Calu3 (cell line): ENCODE measurements at regions not wholly inside any gene's neighbourhood (a gene's known extent, or its start where the extent isn't known, plus 50 kb on each side); places are given as distances from the start of the nearest gene placed in this dataset.

Experiments used
- BruUV-seq: library from RNA; stranded (reverse); fragments of 400-500 nt; replicated peaks from 2 replicates; lab custom pipeline; 2021; lab: Mats Ljungman, UMichigan
- CTCF ChIA-PET: fragments of 300-600 bp; sonication (Branson Sonifier 250); formaldehyde crosslinking; loops from one replicate; lab custom pipeline; 2022; ENCODE audit warnings: antibody characterized with exemption; lab: Charles Lee
- DNase-seq: peaks from one replicate; pipeline ENCODE4 v3.0.0; 2022
- H3K27ac Mint-ChIP-seq: one replicate; pipeline ENCODE4 v1.8.0; 2022; ENCODE audit warnings: mixed read lengths; ENCODE audit not compliant: unreplicated experiment
- H3K27me3 Mint-ChIP-seq: one replicate; pipeline ENCODE4 v1.8.0; 2022; ENCODE audit warnings: mixed read lengths; ENCODE audit not compliant: unreplicated experiment
- H3K36me3 Mint-ChIP-seq: one replicate; pipeline ENCODE4 v1.8.0; 2022; ENCODE audit warnings: mild to moderate bottlenecking, moderate library complexity, mixed read lengths; ENCODE audit not compliant: insufficient read depth, unreplicated experiment
- H3K4me1 Mint-ChIP-seq: one replicate; pipeline ENCODE4 v1.8.0; 2022; ENCODE audit warnings: mild to moderate bottlenecking, low read depth, mixed read lengths; ENCODE audit not compliant: unreplicated experiment
- H3K4me3 Mint-ChIP-seq: one replicate; pipeline ENCODE4 v1.8.0; 2022; ENCODE audit warnings: mild to moderate bottlenecking, low read depth, moderate library complexity, mixed read lengths; ENCODE audit not compliant: unreplicated experiment
- H3K9me3 Mint-ChIP-seq: one replicate; pipeline ENCODE4 v1.8.0; 2022; ENCODE audit warnings: low read depth, mixed read lengths; ENCODE audit not compliant: unreplicated experiment
- CTCF ChIP-seq: fragments of 200-600 bp; IDR thresholded peaks from one replicate; pipeline ENCODE4 v1.8.0; 2022; ENCODE audit warnings: antibody characterized with exemption; ENCODE audit not compliant: unreplicated experiment
- intact Hi-C: fragments of 100-400 bp; cut with micrococcal nuclease; formaldehyde crosslinking; loops from one replicate; pipeline ENCODE4 v1.10.0; 2022; ENCODE audit not compliant: unreplicated experiment

GRCh38 chr10:58897236-58897635 lies 279.2 kb upstream of the PHYHIPL start:
- BruUV-seq = no TSS peak
- Mint-ChIP-seq H3K9me3 (peaks cover 4% of the 10 kb centered on the region), H3K36me3 (no peaks in the 10 kb centered on the region), H3K27ac (no peak overlapping the region), H3K4me1 (peaks cover 8% of the 10 kb centered on the region), H3K27me3 (peaks cover under 1% of the 10 kb centered on the region), H3K4me3 (no peak overlapping the region)
- no peak for TF ChIP-seq CTCF
- CTCF ChIA-PET = interaction anchor here (0.7 kb wide), 1 partner anchor 50 kb away, joined by 3 read pairs; no protein-coding TSS in a partner anchor
- DNase-seq = no peak
- intact Hi-C loops = no loop called here

GRCh38 chr10:58897708-58898107 lies 278.7 kb upstream of the PHYHIPL start:
- DNase-seq = no peak
- TF ChIP-seq CTCF = no peak
- intact Hi-C loops = no loop called here
- CTCF ChIA-PET = no interaction called here
- Mint-ChIP-seq H3K27ac (no peak overlapping the region), H3K27me3 (no peaks in the 10 kb centered on the region), H3K4me3 (no peak overlapping the region), H3K36me3 (no peaks in the 10 kb centered on the region), H3K4me1 (peaks cover 8% of the 10 kb centered on the region), H3K9me3 (peaks cover 4% of the 10 kb centered on the region)
- BruUV-seq = no TSS peak

- Mint-ChIP-seq H3K4me1 (peaks cover 8% of the 10 kb centered on the region), H3K27ac (no peak overlapping the region), H3K4me3 (no peak overlapping the region), H3K27me3 (no peaks in the 10 kb centered on the region), H3K9me3 (peaks cover 9% of the 10 kb centered on the region), H3K36me3 (no peaks in the 10 kb centered on the region)
- no peak for TF ChIP-seq CTCF
- BruUV-seq = no TSS peak
- DNase-seq = no peak
- intact Hi-C loops = no loop called here
- CTCF ChIA-PET = no interaction called here
These were observed 277.4 kb upstream of the PHYHIPL start for GRCh38 chr10:58898854-58899573.

GRCh38 chr10:58901092-58901646 lies 275.3 kb upstream of the PHYHIPL start:
- no peak for TF ChIP-seq CTCF
- BruUV-seq = no TSS peak
- Mint-ChIP-seq H3K36me3 (no peaks in the 10 kb centered on the region), H3K4me3 (no peak overlapping the region), H3K27ac (no peak overlapping the region), H3K4me1 (peaks cover 5% of the 10 kb centered on the region), H3K27me3 (no peaks in the 10 kb centered on the region), H3K9me3 (peaks cover 9% of the 10 kb centered on the region)
- CTCF ChIA-PET = no interaction called here
- intact Hi-C loops = no loop called here
- no peak for DNase-seq
